GM18861 (cell line): ENCODE measurements at regions not wholly inside any gene's neighbourhood (a gene's known extent, or its start where the extent isn't known, plus 50 kb on each side); places are given as distances from the start of the nearest gene placed in this dataset.
A peak's percentile ranks its signal among the peaks of the same experiment; 100 is the strongest.

ENCODE experiments used
- ATAC-seq: cut with Tn5 transposase; IDR thresholded peaks from one replicate; pipeline ENCODE4 v1.9.1; 2021; ENCODE audit not compliant: unreplicated experiment

GRCh38 chr5:109533751-109534272, 124.0 kb upstream of the PJA2 start:
- ATAC-seq, result no peak

GRCh38 chr5:109532773-109533364, 123.1 kb upstream of the PJA2 start:
- no peak for ATAC-seq

GRCh38 chr5:109531262-109531661, 121.5 kb upstream of the PJA2 start:
- ATAC-seq, result no peak

- ATAC-seq, result no peak
These were observed 120.2 kb upstream of the PJA2 start for GRCh38 chr5:109529987-109530386.

GRCh38 chr5:109529520-109529919, 119.7 kb upstream of the PJA2 start:
- ATAC-seq, result no peak

- ATAC-seq, result no peak
These were observed 114.8 kb upstream of the PJA2 start for GRCh38 chr5:109524555-109524954.

GRCh38 chr5:109524026-109524425, 114.3 kb upstream of the PJA2 start:
- no peak for ATAC-seq

- no peak for ATAC-seq
These were observed 112.6 kb upstream of the PJA2 start for GRCh38 chr5:109522404-109522803.

- no peak for ATAC-seq
These were observed 109.6 kb upstream of the PJA2 start for GRCh38 chr5:109519416-109519815.

- ATAC-seq, result no peak
These were observed 106.6 kb upstream of the PJA2 start for GRCh38 chr5:109516390-109516789.

GRCh38 chr5:109511980-109512734, 102.4 kb upstream of the PJA2 start:
- ATAC-seq, result no peak

GRCh38 chr5:109506556-109506955, 96.8 kb upstream of the PJA2 start:
- ATAC-seq, result no peak

- ATAC-seq, result no peak
These were observed 86.3 kb upstream of the PJA2 start for GRCh38 chr5:109496112-109496511.

- ATAC-seq, result no peak
These were observed 78.1 kb upstream of the PJA2 start for GRCh38 chr5:109487753-109488420.

GRCh38 chr5:109486200-109486804, 76.5 kb upstream of the PJA2 start:
- no peak for ATAC-seq

GRCh38 chr5:109485030-109485429, 75.3 kb upstream of the PJA2 start:
- no peak for ATAC-seq

- no peak for ATAC-seq
These were observed 74.8 kb upstream of the PJA2 start for GRCh38 chr5:109484597-109484996.

GRCh38 chr5:109483395-109483971, 73.7 kb upstream of the PJA2 start:
- ATAC-seq, result no peak

- ATAC-seq, result no peak
These were observed 73.0 kb upstream of the PJA2 start for GRCh38 chr5:109482748-109483147.

- ATAC-seq, result peak; percentile 64
These were observed 69.6 kb upstream of the PJA2 start for GRCh38 chr5:109479260-109479860.

GRCh38 chr5:109478830-109479229, 69.1 kb upstream of the PJA2 start:
- no peak for ATAC-seq
